Stimulated activated CD4-positive, alpha-beta T cell treated with anti-CD3 and anti-CD28 coated beads, Interleukin-4, amount 100 ng/mL, for 1 hour (primary cell): ENCODE measurements at regions not wholly inside any gene's neighbourhood (a gene's known extent, or its start where the extent isn't known, plus 50 kb on each side); places are given as distances from the start of the nearest gene placed in this dataset.
"Not testable (repeated sequence)": the region's sequence is repeated elsewhere in the genome, so short reads cannot be mapped to it uniquely, and the experiment has no call there.

ENCODE experiments used
- DNase-seq: peaks from one replicate; pipeline ENCODE4 v3.0.0-alpha.2; 2020

- no peak for DNase-seq
Measured at GRCh38 chr3:74978684-74979083, 364.2 kb upstream of the CNTN3 start.

- DNase-seq, result not testable (repeated sequence)
Measured at GRCh38 chr3:74985028-74985904, 370.8 kb upstream of the CNTN3 start.

- DNase-seq, result no peak
Measured at GRCh38 chr3:74988095-74988494, 373.6 kb upstream of the CNTN3 start.

- no peak for DNase-seq
Measured at GRCh38 chr3:74992898-74993297, 378.4 kb upstream of the CNTN3 start.

- DNase-seq, result no peak
Measured at GRCh38 chr3:75001330-75001729, 386.9 kb upstream of the CNTN3 start.

GRCh38 chr3:75012791-75013331 is 398.4 kb upstream of the CNTN3 start:
- DNase-seq, result no peak

- DNase-seq, result no peak
Measured at GRCh38 chr3:75014008-75014407, 399.5 kb upstream of the CNTN3 start.

GRCh38 chr3:75015280-75015679 is 400.8 kb upstream of the CNTN3 start:
- no peak for DNase-seq

- no peak for DNase-seq
Measured at GRCh38 chr3:75035146-75035545, 420.7 kb upstream of the CNTN3 start.

- DNase-seq, result no peak
Measured at GRCh38 chr3:75042941-75043340, 428.5 kb upstream of the CNTN3 start.

GRCh38 chr3:75048650-75049049 is 434.2 kb upstream of the CNTN3 start:
- no peak for DNase-seq

GRCh38 chr3:75049533-75049932 is 435.1 kb upstream of the CNTN3 start:
- no peak for DNase-seq

GRCh38 chr3:75059120-75059519 is 444.7 kb upstream of the CNTN3 start:
- DNase-seq, result no peak

GRCh38 chr3:75061806-75062205 is 447.3 kb upstream of the CNTN3 start:
- no peak for DNase-seq

- no peak for DNase-seq
Measured at GRCh38 chr3:75075158-75075557, 460.7 kb upstream of the CNTN3 start.

- DNase-seq, result no peak
Measured at GRCh38 chr3:75076481-75076880, 462.0 kb upstream of the CNTN3 start.

- no peak for DNase-seq
Measured at GRCh38 chr3:75078290-75078689, 463.8 kb upstream of the CNTN3 start.

GRCh38 chr3:75082845-75083244 is 468.4 kb upstream of the CNTN3 start:
- DNase-seq, result no peak

GRCh38 chr3:75089841-75090240 is 475.4 kb upstream of the CNTN3 start:
- no peak for DNase-seq

- DNase-seq, result no peak
Measured at GRCh38 chr3:75101329-75102147, 487.1 kb upstream of the CNTN3 start.

GRCh38 chr3:75110741-75111140 is 496.3 kb upstream of the CNTN3 start:
- DNase-seq, result no peak

- no peak for DNase-seq
Measured at GRCh38 chr3:75115695-75116094, 501.2 kb upstream of the CNTN3 start.

GRCh38 chr3:75118779-75119178 is 504.3 kb upstream of the CNTN3 start:
- no peak for DNase-seq

- no peak for DNase-seq
Measured at GRCh38 chr3:75126556-75126955, 512.1 kb upstream of the CNTN3 start.
